Right ventricle myocardium superior (tissue), 1 donor: ENCODE measurements at regions not wholly inside any gene's neighbourhood (a gene's known extent, or its start where the extent isn't known, plus 50 kb on each side); places are given as distances from the start of the nearest gene placed in this dataset.
A peak's percentile ranks its signal among the peaks of the same experiment; 100 is the strongest.

Source experiments
- ATAC-seq: fragments of 200-7000 bp; cut with Tn5 transposase; one replicate; pipeline ENCODE4 v1.9.1; 2020; ENCODE audit warnings: mild to moderate bottlenecking; ENCODE audit not compliant: poor library complexity
- DNase-seq: peaks from one replicate; pipeline ENCODE4 v3.0.0-alpha.2; 2020
- intact Hi-C: fragments of 100-400 bp; cut with DNase I; formaldehyde crosslinking; loops from one replicate; pipeline ENCODE4 v1.11.2; 2022
- donor health status: DM: no; HTN: yes; CAD: no; lungs with severe emphysema.

DNA sequence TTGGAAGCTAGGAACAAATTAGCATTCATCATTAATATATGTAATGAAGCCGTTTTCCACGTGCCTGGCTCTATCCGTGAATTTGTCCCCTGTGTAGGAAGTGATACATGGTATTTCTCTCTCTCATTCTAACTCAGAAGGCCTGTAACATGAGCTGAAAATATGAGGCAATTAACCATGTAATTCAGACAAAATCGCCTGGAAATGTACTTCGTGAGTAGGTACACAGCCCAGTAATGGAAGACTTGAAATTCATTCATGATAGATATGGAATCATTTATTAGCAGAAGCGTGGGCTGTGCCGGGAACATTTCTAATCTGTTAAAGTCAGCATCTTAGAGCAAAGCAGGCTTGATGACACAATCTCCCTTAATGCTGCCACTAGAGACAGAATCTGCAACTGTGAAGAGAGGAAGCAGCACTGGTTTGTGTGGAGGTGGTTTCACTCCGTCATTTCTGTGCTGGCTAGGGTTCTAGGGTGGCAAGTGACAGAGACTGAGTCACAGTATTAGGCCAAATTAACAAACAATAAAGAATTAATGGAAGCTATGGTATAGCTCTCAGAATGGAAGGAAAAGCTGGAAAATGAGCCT, 225.0 kb upstream of the PROK2 start:
- intact Hi-C loops = no loop called here
- DNase-seq = no peak
- ATAC-seq = peak; percentile 41

DNA sequence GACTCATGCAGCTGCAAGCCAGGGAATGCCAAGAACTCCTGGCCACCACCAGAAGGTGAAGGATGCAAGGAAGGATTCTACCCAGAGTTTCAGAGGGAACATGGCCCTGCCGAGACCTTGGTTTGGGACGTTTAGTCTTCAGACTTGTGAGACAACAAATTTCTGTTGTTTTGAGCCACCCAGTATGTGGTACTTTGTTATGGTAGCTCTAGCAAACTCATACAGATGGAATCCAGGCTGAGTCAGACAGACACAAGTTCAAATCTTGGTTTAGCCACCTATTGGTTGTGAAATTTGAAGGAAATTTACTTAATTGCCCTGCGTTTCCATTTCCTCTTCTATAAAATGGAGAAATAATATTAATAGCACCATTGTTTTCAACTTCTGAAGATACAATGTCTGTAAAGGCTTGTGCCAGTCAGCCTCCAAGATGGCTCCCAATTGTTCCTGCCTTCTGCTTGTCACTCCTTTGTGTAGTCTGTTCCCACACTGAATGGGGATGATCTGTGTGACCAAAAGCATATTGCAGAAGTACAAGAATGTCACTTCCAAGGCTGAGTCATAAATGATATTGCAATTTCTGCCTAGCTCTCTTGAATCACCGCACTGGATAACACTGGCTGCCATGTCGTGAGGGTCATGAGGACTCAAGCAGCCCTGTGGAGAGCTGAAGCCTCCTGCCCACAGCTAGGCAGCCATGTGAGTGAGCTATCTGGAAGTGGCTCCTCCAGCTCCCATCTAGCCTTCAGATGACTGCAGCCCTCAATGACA, 223.5 kb upstream of the PROK2 start:
- intact Hi-C loops = no loop called here
- ATAC-seq = no peak
- DNase-seq = no peak

DNA sequence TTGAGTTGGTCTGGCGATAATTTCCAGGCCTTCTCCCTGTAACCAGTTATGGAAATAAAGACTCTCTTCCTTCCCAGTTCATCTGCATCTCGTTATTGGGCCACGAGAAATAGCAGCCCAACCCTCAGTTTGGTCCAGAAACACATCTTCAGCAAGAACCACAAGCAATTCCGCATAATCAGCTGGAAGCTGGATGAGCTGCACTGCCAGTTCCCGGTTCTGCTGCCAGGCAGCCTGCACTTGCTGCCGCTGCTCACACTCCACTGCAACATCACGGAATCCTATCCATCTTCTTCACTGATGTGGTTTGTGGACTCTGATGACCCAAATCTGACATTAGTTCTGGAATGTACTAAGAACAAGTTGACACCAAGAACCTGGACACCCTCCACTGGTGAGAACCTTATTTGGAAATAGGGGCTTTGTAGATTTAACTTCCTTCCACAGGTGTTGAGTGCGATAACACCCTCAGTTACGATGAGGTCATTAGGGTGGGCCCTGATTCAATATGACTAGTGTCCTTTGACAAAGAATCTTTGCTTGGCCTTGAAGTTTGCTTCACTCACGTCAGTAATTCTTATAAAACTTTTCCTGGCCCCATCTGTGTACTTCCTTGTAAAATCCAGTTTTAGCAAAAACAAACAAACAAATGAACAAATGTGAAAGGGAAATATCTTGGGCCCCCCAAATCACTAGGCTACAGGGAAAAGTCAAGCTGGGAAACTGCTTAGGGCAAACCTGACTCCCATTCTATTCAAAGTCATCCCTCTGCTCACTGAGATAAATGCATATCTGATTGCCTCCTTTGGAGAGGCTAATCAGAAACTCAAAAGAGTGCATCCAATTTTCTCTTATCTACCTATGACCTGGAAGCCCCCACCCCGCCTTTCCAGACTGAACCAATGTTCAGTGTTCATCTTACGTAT, 221.9 kb upstream of the PROK2 start:
- ATAC-seq (no peak), DNase-seq (no peak)
- intact Hi-C loops = no loop called here

DNA sequence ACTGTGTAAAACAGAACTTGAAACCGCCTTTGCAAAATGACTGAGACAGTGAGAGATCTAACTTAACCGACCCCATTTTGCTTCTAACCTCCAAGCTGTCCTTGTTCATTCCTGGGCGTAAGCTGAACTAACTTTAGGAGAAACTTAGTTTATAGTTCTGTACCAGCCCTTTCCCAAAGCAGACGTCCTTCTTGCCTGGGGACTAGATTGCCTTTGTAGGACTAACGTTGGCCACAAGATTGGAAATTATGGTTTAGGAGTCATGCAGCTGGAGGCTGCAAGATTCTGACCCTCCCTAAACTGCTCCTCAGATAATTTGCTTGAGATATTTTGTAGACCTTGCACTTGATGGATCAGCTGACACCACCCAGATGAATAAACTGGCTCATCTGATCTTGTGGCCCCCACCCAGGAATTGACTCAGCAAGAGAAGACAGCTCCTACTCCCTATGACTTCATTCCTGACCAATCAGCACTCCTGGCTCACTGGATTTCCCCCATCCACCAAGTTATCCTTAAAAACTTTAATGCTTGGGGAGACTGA, 219.9 kb upstream of the PROK2 start:
- DNase-seq = no peak
- intact Hi-C loops = no loop called here
- ATAC-seq = no peak

DNA sequence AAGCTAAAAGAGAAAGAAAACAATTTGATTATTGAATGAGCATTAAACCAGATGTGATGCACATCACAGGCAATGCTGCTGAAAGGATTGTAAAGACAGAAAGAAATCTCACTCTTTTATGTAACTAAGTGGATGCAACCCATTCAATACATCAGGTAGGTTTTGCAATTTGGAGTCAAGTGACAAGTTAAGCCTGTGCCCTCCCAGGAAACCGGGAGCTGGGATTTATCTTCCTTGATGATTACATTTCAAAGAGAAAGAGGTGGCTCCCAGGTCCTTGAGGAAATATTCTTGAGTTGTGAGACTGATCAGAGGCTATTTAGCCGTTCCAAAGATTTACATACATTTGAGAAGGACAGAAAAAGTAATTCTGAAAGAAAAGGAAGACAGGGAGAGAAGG, 219.0 kb upstream of the PROK2 start:
- DNase-seq (no peak), ATAC-seq (no peak)
- intact Hi-C loops = no loop called here

DNA sequence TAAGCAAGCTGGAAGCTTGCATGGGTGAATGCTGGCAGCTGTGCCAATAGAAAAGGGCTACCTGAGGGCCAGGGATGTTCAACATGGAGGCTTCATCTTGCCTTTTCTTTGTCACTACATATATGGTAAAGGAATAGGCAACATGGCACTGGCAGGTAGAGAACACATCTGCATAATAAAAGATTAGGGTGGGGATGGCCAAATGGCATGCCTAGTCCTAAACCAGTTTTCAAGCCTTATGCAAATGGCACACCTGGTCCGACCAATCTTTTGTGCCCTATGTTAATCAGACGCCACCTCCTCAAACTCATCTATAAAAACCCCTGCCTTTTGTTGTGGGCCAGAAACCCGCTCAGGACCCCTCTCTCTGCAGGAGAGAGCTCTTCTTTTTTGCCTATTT, 216.8 kb upstream of the PROK2 start:
- ATAC-seq (no peak), DNase-seq (no peak)
- intact Hi-C loops = no loop called here

DNA sequence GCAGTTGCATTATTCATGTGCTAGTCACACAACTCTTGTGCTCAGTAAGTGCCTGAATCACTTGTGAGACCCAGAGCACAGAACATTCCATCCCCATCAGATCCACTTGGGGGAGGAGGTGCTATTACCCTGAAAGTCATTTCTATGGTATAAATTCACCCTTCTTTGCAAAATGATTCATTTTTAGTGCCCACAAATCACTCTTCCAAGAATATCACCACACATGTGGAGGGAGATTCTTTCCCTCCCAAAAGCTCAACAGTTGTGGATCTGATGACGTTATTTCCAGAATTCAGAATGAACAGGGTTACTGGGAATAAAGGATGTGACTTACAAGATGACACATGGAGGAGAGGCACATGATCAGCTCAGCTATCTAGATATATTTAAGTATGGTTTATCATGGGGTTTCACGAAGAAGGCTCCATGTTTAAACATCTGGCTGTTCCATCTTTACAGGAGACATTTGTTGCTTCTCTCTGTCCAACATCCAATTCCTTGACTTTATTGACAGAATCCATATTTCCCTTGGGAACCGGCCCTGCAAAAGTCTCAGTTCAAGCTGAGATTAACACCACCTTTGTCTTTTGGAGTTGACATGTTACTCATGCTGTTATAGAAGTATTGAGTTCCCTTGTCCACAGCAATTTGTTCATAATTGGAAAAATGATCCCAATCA, 214.2 kb upstream of the PROK2 start:
- DNase-seq (no peak), ATAC-seq (no peak)
- intact Hi-C loops = no loop called here

DNA sequence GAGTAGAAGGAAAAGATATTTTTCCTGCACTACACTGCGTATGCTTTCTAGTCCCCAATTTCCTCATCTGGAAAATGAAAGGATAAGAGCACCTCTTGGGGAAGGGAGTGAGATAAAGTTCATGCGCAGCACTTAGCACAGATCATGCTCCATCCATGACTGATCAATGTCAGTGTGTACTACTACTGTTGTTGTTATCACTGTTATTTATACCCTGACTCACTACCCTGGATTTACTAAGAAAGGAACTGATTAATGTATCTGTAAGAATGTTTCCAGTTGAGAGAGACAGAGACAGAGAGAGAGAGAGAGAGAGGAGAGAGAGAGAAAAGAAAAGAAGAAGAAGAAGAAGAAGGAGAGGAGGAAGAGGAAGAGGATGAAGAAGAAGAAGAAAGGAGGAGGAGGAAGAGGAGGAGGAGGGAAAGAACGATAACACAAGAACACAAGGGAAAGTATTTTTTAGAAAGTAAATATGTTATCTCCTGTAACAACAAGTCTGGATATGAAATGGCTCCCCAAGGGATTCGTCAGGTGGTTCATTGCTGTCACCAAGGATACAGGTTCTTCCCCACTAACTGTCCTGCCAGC, 212.2 kb upstream of the PROK2 start:
- DNase-seq = no peak
- no peak for ATAC-seq
- intact Hi-C loops = no loop called here

DNA sequence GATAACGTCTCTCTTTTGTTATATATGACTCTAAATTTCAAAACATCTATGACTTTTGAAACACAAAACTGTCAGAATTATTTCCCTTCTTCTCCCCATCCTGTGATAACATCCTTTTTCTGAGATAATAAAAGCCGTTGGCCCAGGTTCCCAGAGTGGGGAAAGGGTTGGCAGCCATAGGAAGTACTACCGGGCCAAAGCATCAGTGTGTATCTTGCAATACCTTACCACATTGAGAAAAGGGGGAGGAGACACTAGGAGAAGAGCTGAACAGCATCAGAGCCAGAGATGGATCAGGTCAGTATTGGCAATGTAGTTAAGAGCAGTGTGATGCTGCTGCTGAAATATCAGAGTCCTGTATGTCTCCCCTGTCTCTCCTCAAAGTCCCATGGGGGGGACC, 210.0 kb upstream of the PROK2 start:
- intact Hi-C loops = no loop called here
- no peak for ATAC-seq
- no peak for DNase-seq

DNA sequence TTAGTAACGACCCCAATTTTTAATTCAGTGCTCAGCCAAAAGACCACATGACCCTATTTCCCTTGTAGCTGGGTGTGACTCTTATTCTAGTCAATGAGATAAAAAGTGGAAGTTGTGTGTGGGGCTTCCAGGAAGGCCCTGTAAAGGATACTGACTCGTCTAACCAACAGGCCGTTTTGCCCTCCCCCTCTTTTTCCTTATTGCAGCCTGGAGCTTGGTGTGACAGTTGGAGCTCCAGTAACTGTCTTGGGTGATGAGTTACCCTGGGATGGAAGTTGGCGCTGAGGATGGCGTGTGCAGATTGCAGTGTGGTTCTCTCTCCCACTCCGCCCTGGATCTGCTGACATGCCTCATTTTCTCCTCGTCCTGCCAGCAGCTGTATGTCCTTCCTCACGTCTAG, 209.3 kb upstream of the PROK2 start:
- DNase-seq = no peak
- intact Hi-C loops = no loop called here
- ATAC-seq = peak; percentile 39

DNA sequence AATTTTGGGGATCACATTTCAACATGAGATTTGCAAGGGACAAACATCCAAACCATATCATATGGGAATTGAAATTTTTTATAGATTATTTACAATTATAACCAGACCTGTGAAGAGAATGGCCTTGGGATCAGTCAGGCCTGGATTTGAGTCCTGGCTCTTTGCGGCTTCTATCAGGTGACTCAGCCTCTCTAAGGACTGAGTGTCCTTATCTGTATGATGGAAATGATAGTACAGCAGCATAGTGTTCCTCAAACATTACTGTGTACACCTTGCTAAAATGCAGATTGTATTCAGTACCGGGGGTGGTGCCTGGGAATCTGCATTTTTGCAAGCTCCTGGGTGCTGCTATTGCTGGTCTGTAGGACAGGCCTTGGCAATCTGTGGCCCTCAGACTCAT, 206.7 kb upstream of the PROK2 start:
- DNase-seq (no peak), ATAC-seq (no peak)
- intact Hi-C loops = no loop called here

DNA sequence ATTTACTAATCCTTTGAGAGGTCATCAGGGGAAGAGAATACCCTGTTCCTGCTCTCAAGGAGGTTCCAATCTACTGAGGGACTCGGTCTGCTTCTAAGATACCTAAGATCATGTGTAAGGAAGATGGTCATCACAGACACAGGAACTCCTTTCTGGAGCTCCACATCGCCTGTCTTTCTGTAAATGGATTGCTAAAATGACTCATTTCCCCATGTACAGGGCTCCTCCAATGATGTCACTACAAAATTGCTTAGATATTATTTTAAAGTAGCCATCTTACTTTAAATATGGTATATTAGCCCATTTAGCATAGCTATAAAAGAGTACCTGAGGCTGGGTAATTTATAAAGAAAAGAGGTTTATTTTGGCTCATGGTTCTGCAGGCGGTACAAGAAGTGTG, 206.1 kb upstream of the PROK2 start:
- DNase-seq (no peak), ATAC-seq (no peak)
- intact Hi-C loops = no loop called here

DNA sequence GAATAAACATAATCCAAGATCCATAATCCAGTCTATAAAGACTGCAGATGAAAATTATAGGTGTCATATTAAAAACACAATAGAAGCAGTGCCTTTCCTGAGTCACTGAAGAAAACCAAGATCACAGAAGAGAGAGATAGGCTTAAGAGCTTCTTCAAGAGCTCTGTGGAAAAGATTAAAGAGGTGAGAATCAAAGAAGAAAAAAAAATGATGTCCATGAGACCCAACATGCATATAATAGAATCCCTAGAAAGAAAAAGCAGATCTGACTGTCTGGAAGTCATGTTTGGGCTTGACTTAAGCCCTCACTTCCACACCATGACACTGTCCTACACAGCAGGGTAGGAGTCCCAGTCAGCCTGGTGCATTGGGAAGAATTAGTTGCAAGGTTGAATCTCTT, 205.6 kb upstream of the PROK2 start:
- intact Hi-C loops = no loop called here
- no peak for ATAC-seq
- no peak for DNase-seq

DNA sequence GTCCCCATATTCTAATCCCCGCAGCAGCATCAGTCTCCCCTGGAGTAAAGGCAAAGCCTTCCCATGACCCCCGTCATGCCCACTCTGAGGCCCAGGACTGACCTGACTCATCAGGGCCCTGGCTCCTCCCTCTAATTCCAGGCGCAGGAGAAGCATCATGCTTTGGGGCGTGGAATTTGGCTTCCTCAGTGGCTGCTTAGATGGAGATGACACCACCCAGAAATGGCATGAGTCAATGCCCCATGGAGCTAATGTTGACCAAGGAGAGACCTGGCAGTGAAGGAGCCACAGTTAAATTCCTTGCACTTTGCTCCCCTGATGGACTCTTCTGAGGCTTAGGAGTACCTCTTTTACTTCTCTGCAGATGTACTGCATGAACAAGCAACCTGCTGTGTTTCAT, 204.2 kb upstream of the PROK2 start:
- intact Hi-C loops = no loop called here
- DNase-seq = no peak

DNA sequence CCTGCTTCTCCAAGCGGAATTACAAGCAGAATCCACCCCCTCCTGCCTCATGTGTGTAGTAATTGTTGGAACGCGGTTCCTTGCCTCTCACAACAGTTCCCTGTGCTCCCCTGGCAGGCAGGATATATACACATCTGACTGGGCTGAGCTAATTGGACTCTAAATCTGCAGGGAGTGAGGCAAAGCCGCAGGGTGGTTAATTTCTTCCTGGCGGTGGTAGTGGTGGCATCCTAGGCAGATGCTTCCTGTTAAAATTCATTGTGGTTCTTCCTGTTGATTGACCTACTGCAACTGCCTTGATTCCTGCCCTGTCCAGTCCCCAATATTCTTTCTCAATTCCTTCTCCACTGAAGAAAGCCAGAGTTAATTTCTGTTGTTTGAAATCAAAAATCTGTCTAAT, 202.9 kb upstream of the PROK2 start:
- no peak for DNase-seq
- peak; percentile 15 for ATAC-seq
- intact Hi-C loops = no loop called here

More for the DNA sequence above, 204.2 kb upstream of the PROK2 start:
- ATAC-seq = no peak

DNA sequence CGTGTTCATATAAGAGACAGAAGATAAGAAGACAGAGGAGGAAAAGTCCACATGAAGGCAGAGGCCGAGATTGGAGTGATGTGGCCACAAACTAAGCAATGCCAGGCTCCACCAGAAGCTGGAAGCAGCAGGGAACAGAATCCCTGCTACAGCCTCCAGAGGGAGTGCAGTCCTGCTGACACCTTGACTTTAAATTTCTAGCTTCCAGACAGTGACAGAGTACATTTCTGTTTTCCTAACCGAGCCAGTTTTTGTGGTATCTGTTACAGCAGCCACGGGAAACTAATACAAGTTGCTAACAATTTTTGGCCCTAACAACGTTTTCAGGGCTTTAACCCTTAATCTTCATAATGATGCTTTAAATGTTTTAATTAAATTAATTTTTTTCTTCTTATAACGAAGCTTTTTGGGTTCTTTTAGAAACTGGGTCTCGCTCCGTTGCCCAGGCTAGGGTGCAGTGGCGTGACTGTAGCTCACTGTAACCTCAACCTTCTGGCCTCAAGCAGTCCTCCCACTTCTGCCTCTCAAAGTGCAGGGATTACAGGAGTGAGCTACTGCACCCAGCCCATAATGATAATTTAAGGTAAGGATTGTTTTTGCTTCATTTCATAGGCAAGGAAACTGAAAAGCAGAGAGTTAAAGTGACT, 202.3 kb upstream of the PROK2 start:
- DNase-seq = no peak
- intact Hi-C loops = no loop called here
- peak; percentile 71 for ATAC-seq

DNA sequence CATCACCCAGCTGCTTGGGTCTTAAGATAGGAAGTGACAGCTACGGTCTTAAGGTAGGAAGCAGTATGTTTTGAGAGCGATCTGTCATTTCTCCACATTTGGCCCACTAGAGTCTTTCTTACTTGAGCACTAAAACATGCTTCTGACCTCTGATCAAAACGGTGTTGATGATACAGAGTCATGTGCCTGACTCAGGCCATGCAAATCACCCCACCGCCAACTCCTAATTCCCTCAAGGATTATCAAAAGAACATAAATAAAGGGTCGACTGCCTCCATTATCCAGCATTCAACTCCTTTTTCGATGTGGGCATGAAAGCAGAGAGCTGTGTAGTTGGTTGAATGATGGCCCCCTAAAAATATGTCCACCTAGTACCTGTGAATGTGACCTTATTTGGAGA, 201.7 kb upstream of the PROK2 start:
- ATAC-seq (no peak), DNase-seq (no peak)
- intact Hi-C loops = no loop called here
